NCI-H2196 treated with DMSO at 0.1 percent for 48 hours (cell line): ENCODE measurements at regions not wholly inside any gene's neighbourhood (a gene's known extent, or its start where the extent isn't known, plus 50 kb on each side); places are given as distances from the start of the nearest gene placed in this dataset.
"Not testable (repeated sequence)": the region's sequence is repeated elsewhere in the genome, so short reads cannot be mapped to it uniquely, and the experiment has no call there.

Experiments used
- DNase-seq: peaks from one replicate; lab custom pipeline; 2025; ENCODE audit not compliant: unreplicated experiment; lab: John Stamatoyannopoulos, UW

GRCh38 chrX:138945219-138945618, 233.7 kb upstream of the FGF13 start:
- no peak for DNase-seq

- no peak for DNase-seq
Measured at GRCh38 chrX:138939038-138939437, 227.5 kb upstream of the FGF13 start.

GRCh38 chrX:138938003-138938402, 226.5 kb upstream of the FGF13 start:
- DNase-seq: no peak

GRCh38 chrX:138931212-138931611, 219.7 kb upstream of the FGF13 start:
- no peak for DNase-seq

- DNase-seq: no peak
Measured at GRCh38 chrX:138930583-138930945, 219.0 kb upstream of the FGF13 start.

- DNase-seq: no peak
Measured at GRCh38 chrX:138929926-138930582, 218.5 kb upstream of the FGF13 start.

GRCh38 chrX:138928737-138929459, 217.4 kb upstream of the FGF13 start:
- DNase-seq: no peak

GRCh38 chrX:138925330-138925729, 213.8 kb upstream of the FGF13 start:
- no peak for DNase-seq

- no peak for DNase-seq
Measured at GRCh38 chrX:138923805-138924204, 212.3 kb upstream of the FGF13 start.

GRCh38 chrX:138921031-138921430, 209.5 kb upstream of the FGF13 start:
- DNase-seq: no peak

GRCh38 chrX:138917781-138918180, 206.3 kb upstream of the FGF13 start:
- no peak for DNase-seq

- DNase-seq: no peak
Measured at GRCh38 chrX:138914767-138915166, 203.2 kb upstream of the FGF13 start.

- no peak for DNase-seq
Measured at GRCh38 chrX:138908577-138908976, 197.1 kb upstream of the FGF13 start.

GRCh38 chrX:138897621-138898492, 186.3 kb upstream of the FGF13 start:
- no peak for DNase-seq

GRCh38 chrX:138890491-138890890, 179.0 kb upstream of the FGF13 start:
- no peak for DNase-seq

- DNase-seq: no peak
Measured at GRCh38 chrX:138889149-138889548, 177.6 kb upstream of the FGF13 start.

- peak; percentile 26 for DNase-seq
Measured at GRCh38 chrX:138886769-138887168, 175.3 kb upstream of the FGF13 start.

- DNase-seq: no peak
Measured at GRCh38 chrX:138885886-138886285, 174.4 kb upstream of the FGF13 start.

- not testable (repeated sequence) for DNase-seq
Measured at GRCh38 chrX:138880293-138880692, 168.8 kb upstream of the FGF13 start.

- DNase-seq: no peak
Measured at GRCh38 chrX:138877746-138878145, 166.2 kb upstream of the FGF13 start.

GRCh38 chrX:138875472-138875871, 164.0 kb upstream of the FGF13 start:
- no peak for DNase-seq
